ENCODE measurements at regions not wholly inside any gene's neighbourhood (a gene's known extent, or its start where the extent isn't known, plus 50 kb on each side); places are given as distances from the start of the nearest gene placed in this dataset.

DNA sequence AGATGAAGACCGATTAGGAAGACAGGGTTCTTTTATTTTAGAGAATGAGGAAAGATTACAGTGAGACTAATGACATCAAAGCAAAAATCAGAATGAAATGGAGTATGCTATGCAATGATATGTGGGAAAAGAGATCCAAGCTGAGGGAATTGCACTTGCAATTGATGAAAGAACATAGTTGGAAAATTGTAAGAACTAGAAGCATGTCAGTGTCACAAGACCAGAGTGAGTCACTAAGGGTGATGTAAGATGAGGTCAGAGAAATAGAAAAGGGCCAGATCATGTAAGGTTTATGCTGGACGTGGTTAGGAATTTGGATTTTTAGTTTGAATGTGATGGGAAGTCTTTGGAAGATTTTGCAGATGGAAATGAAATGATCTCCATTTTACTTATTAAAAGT lies 1937.3 kb downstream of the OLFM4 start:
- TF ChIP-seq, protein P1, sequence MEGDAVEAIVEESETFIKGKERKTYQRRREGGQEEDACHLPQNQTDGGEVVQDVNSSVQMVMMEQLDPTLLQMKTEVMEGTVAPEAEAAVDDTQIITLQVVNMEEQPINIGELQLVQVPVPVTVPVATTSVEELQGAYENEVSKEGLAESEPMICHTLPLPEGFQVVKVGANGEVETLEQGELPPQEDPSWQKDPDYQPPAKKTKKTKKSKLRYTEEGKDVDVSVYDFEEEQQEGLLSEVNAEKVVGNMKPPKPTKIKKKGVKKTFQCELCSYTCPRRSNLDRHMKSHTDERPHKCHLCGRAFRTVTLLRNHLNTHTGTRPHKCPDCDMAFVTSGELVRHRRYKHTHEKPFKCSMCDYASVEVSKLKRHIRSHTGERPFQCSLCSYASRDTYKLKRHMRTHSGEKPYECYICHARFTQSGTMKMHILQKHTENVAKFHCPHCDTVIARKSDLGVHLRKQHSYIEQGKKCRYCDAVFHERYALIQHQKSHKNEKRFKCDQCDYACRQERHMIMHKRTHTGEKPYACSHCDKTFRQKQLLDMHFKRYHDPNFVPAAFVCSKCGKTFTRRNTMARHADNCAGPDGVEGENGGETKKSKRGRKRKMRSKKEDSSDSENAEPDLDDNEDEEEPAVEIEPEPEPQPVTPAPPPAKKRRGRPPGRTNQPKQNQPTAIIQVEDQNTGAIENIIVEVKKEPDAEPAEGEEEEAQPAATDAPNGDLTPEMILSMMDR (IDR thresholded peaks at IDR 0.05), result no peak
- TF ChIP-seq POLR2A (IDR thresholded peaks at IDR 0.05), result no peak

Measured in thyroid gland (tissue), 4 donors.